ENCODE measurements at regions not wholly inside any gene's neighbourhood (a gene's known extent, or its start where the extent isn't known, plus 50 kb on each side); places are given as distances from the start of the nearest gene placed in this dataset.

- H3K4me3 Mint-ChIP-seq, result no peak overlapping the region
- H3K36me3 Mint-ChIP-seq (ENCODE audit: low read depth), result no peaks in the 10 kb centered on the region
- no peak overlapping the region for H3K27ac Mint-ChIP-seq
- no peaks in the 10 kb centered on the region for H3K4me1 Mint-ChIP-seq (ENCODE audit: low read depth)
- peaks cover 13% of the 10 kb centered on the region for H3K9me3 Mint-ChIP-seq
- no peaks in the 10 kb centered on the region for H3K27me3 Mint-ChIP-seq
Measured at GRCh38 chr11:39139581-39139980, 2319.9 kb downstream of the LRRC4C start.

- Mint-ChIP-seq H3K4me1 (ENCODE audit: low read depth) (no peaks in the 10 kb centered on the region), H3K9me3 (peaks cover 9% of the 10 kb centered on the region), H3K36me3 (ENCODE audit: low read depth) (no peaks in the 10 kb centered on the region), H3K27ac (no peak overlapping the region), H3K27me3 (no peaks in the 10 kb centered on the region), H3K4me3 (no peak overlapping the region)
Measured at GRCh38 chr11:39120890-39121289, 2338.6 kb downstream of the LRRC4C start.

DNA sequence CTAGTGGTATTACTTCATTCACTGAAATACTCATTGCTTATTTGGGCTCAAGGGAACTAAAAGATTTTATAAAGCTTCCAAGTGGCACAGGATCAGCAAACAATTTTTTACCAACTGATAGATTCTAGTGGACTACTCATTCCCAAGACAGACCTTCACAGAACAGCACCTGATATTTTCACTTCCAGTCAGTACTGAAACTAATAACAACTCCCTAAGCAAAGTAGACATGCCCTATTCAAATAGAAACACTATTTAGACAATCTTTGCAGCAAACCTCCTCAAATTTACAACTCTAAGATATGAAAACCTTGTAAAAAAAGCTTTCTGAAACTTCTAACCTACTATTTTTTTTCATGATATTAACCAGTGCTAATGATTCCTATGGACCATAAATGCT, 2345.8 kb downstream of the LRRC4C start:
- Mint-ChIP-seq H3K27ac (no peak overlapping the region), H3K36me3 (ENCODE audit: low read depth) (no peaks in the 10 kb centered on the region), H3K4me3 (no peak overlapping the region), H3K27me3 (no peaks in the 10 kb centered on the region), H3K4me1 (ENCODE audit: low read depth) (no peaks in the 10 kb centered on the region), H3K9me3 (peaks cover 16% of the 10 kb centered on the region)

- Mint-ChIP-seq H3K4me1 (ENCODE audit: low read depth) (no peaks in the 10 kb centered on the region), H3K4me3 (no peak overlapping the region), H3K27ac (no peak overlapping the region), H3K36me3 (ENCODE audit: low read depth) (no peaks in the 10 kb centered on the region), H3K9me3 (peaks cover 14% of the 10 kb centered on the region), H3K27me3 (no peaks in the 10 kb centered on the region)
Measured at GRCh38 chr11:39102236-39102635, 2357.2 kb downstream of the LRRC4C start.

GRCh38 chr11:39078465-39078864, 2381.0 kb downstream of the LRRC4C start:
- H3K27me3 Mint-ChIP-seq, result no peaks in the 10 kb centered on the region
- no peaks in the 10 kb centered on the region for H3K4me1 Mint-ChIP-seq (ENCODE audit: low read depth)
- no peak overlapping the region for H3K27ac Mint-ChIP-seq
- H3K36me3 Mint-ChIP-seq (ENCODE audit: low read depth), result no peaks in the 10 kb centered on the region
- H3K4me3 Mint-ChIP-seq, result no peak overlapping the region
- peaks cover 23% of the 10 kb centered on the region for H3K9me3 Mint-ChIP-seq

DNA sequence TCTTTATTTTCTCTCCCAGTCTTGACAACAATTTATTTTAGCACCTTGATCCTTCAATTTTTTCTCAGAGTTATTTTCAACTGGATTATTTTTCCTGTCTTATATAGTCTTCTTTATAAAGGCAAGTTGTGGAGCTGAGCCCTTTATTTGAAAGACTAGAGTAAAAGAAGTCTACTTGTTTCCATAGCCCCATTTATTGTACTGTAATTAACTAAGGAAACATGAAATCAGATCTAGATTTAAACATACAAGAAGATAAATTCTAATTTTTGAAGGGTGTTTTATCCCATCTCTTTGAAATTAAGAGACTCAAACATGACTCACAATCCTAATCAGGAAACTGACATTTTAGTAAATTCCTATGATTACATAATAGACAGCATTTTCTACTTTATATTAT, 2421.8 kb downstream of the LRRC4C start:
- Mint-ChIP-seq H3K9me3 (peaks cover 11% of the 10 kb centered on the region), H3K4me3 (no peak overlapping the region)

DNA sequence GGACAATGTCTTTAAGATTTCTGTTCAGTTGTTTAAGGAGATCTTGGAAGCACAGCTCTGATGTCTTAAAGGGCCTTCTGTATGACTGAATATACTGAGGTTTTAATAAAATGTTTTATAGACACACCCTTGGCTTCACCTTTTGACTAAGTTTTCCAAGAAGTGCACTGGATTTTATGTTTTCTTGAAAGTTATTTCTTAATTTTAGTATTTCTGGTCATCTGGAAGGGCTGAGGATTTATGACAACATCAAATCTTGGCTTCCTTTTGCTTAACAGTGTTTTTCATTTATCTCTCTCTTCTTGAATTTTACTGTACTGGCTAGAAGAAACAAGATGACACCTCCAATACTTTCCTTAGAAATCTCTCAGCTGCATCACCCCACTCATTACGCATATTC, 2423.4 kb downstream of the LRRC4C start:
- H3K36me3 Mint-ChIP-seq (ENCODE audit: low read depth), result no peaks in the 10 kb centered on the region
- H3K4me3 Mint-ChIP-seq, result no peak overlapping the region
- H3K4me1 Mint-ChIP-seq (ENCODE audit: low read depth), result no peaks in the 10 kb centered on the region
- peaks cover 11% of the 10 kb centered on the region for H3K9me3 Mint-ChIP-seq
- H3K27me3 Mint-ChIP-seq, result no peaks in the 10 kb centered on the region
- no peak overlapping the region for H3K27ac Mint-ChIP-seq

More for the DNA sequence above, 2421.8 kb downstream of the LRRC4C start:
- Mint-ChIP-seq H3K36me3 (ENCODE audit: low read depth) (no peaks in the 10 kb centered on the region), H3K27ac (no peak overlapping the region), H3K4me1 (ENCODE audit: low read depth) (no peaks in the 10 kb centered on the region), H3K27me3 (no peaks in the 10 kb centered on the region)

DNA sequence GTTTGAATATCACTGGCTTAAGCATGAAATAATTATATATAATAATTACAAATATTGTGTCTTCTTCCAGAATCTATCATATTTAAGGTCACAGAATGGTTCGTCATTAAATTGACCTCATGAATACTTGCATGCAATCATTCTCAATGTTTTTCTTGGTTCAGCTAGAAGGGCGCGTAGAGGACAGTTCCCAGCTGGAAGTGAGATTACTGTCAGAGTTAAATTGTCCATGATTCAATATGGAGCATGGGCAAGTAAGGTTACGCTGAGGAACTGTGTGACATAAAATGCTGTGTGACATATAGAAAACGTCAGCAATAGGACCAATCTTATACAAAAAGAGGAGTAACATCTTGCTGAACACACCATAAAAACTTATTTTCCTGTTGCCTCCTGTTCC, 2423.5 kb upstream of the RAG2 start:
- no peaks in the 10 kb centered on the region for H3K36me3 Mint-ChIP-seq (ENCODE audit: low read depth)
- H3K27ac Mint-ChIP-seq, result no peak overlapping the region
- no peaks in the 10 kb centered on the region for H3K27me3 Mint-ChIP-seq
- H3K4me1 Mint-ChIP-seq (ENCODE audit: low read depth), result no peaks in the 10 kb centered on the region
- peaks cover 4% of the 10 kb centered on the region for H3K9me3 Mint-ChIP-seq
- no peak overlapping the region for H3K4me3 Mint-ChIP-seq

DNA sequence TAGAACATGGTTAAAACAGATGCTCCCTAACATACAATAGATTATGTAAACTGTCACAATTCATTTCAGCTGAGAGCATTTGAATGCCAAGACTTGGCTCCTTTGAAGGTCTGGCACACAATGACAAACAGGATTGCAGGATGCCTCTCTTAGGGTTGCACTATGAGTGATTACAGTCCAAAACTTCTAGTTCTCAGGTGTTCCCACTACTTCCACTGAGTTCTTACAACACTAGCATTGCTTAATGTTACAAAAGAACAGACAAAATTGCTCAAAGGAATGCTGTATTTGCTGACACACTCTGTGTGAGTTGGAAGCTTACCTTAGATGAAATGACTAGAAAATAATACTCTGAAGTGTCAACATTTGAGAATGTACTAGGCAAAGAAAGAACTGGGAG, 2413.8 kb upstream of the RAG2 start:
- no peak overlapping the region for H3K4me3 Mint-ChIP-seq
- no peaks in the 10 kb centered on the region for H3K4me1 Mint-ChIP-seq (ENCODE audit: low read depth)
- H3K27ac Mint-ChIP-seq, result no peak overlapping the region
- H3K27me3 Mint-ChIP-seq, result no peaks in the 10 kb centered on the region
- H3K36me3 Mint-ChIP-seq (ENCODE audit: low read depth), result no peaks in the 10 kb centered on the region
- peaks cover 26% of the 10 kb centered on the region for H3K9me3 Mint-ChIP-seq

GRCh38 chr11:38990841-38991240, 2392.8 kb upstream of the RAG2 start:
- Mint-ChIP-seq H3K27me3 (no peaks in the 10 kb centered on the region), H3K4me3 (no peak overlapping the region), H3K9me3 (peaks cover 22% of the 10 kb centered on the region), H3K27ac (no peak overlapping the region), H3K4me1 (ENCODE audit: low read depth) (no peaks in the 10 kb centered on the region), H3K36me3 (ENCODE audit: low read depth) (no peaks in the 10 kb centered on the region)

DNA sequence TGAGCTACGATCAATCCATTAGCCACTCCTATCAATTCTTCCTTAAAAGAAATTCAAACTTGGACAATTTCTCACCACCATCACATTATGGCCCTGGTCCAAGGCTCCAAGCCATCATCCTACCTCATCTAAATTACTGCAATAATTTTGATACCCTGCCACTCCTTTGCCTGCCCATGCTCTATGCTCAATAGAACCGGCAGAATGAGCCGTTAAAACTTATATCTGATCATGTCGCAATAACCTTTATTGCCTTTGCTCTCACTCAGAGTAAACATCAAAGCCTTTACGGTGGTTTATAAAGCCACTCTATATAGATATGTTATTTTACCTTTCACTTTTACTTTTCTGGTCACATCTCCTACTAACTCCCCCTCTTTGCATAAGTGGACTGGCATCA, 2392.1 kb upstream of the RAG2 start:
- Mint-ChIP-seq H3K4me3 (no peak overlapping the region), H3K4me1 (ENCODE audit: low read depth) (no peaks in the 10 kb centered on the region), H3K9me3 (peaks cover 26% of the 10 kb centered on the region), H3K27me3 (no peaks in the 10 kb centered on the region), H3K27ac (no peak overlapping the region), H3K36me3 (ENCODE audit: low read depth) (no peaks in the 10 kb centered on the region)

DNA sequence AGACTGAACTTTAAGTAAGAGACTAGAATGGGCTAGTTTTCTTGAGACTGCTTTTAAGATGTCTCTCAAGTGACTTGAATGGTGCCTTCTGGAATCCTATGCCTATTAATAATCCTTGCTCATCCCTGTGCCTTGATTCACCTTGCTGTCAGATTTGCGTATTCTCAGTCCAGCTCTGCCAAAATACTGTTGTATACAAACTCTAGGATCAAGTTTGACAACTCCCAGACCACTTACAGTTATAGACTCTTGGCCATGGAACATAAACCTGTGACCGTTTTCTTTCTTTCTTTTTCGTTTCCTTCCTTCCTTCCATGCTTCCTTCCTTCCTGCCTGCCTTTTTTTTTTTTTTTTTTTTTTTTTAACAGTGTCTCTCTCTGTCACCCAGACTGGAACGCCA, 2390.9 kb upstream of the RAG2 start:
- no peaks in the 10 kb centered on the region for H3K4me1 Mint-ChIP-seq (ENCODE audit: low read depth)
- H3K9me3 Mint-ChIP-seq, result peaks cover 31% of the 10 kb centered on the region
- H3K4me3 Mint-ChIP-seq, result no peak overlapping the region
- no peak overlapping the region for H3K27ac Mint-ChIP-seq
- H3K27me3 Mint-ChIP-seq, result no peaks in the 10 kb centered on the region
- no peaks in the 10 kb centered on the region for H3K36me3 Mint-ChIP-seq (ENCODE audit: low read depth)

DNA sequence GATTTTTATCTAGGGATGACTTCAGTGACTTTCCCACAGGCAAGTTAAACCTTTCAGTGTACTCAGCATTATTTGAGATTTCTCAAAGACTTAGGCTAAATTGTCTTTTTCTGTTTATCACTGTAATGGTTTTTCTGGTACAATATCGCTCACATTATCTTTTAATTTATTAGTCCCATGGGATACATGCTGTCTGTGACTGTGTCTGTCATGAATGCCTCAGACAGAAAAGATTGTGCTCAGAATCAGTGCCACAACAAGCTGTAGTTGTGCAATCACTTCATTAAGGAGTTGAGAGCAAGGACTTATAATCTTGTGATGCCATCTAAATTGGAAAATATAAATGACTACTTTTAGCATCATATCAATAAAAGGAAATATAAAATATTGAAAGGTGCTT, 2374.2 kb upstream of the RAG2 start:
- Mint-ChIP-seq H3K9me3 (peaks cover 3% of the 10 kb centered on the region), H3K36me3 (ENCODE audit: low read depth) (no peaks in the 10 kb centered on the region), H3K4me1 (ENCODE audit: low read depth) (no peaks in the 10 kb centered on the region), H3K27ac (no peak overlapping the region), H3K27me3 (no peaks in the 10 kb centered on the region), H3K4me3 (no peak overlapping the region)

DNA sequence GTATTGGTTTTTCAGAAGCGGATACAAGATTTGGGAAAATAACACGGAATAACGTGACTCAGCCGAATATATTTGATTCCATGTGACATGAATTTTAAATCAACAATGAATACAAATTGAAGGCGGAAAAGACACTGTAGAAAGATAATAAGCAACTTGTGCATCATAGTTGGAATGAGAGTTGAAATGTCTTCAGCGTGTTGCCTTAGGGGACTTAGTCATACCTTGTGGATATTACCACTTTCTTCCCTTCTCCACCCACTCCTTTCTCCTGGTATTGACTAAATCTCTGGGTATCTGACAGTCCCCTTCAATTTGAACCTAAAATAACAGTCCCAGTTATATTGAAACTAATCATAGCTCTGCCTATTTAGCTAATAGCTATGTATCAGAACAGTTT, 2373.1 kb upstream of the RAG2 start:
- Mint-ChIP-seq H3K36me3 (ENCODE audit: low read depth) (no peaks in the 10 kb centered on the region), H3K4me1 (ENCODE audit: low read depth) (no peaks in the 10 kb centered on the region), H3K4me3 (no peak overlapping the region), H3K27me3 (no peaks in the 10 kb centered on the region), H3K27ac (no peak overlapping the region), H3K9me3 (peaks cover 3% of the 10 kb centered on the region)

GRCh38 chr11:38968951-38969350, 2370.9 kb upstream of the RAG2 start:
- Mint-ChIP-seq H3K9me3 (peaks cover 3% of the 10 kb centered on the region), H3K36me3 (ENCODE audit: low read depth) (no peaks in the 10 kb centered on the region), H3K4me1 (ENCODE audit: low read depth) (no peaks in the 10 kb centered on the region), H3K4me3 (no peak overlapping the region), H3K27me3 (no peaks in the 10 kb centered on the region), H3K27ac (no peak overlapping the region)

GRCh38 chr11:38952698-38953097, 2354.7 kb upstream of the RAG2 start:
- H3K36me3 Mint-ChIP-seq (ENCODE audit: low read depth), result no peaks in the 10 kb centered on the region
- H3K4me1 Mint-ChIP-seq (ENCODE audit: low read depth), result no peaks in the 10 kb centered on the region
- H3K9me3 Mint-ChIP-seq, result peaks cover 5% of the 10 kb centered on the region
- H3K4me3 Mint-ChIP-seq, result no peak overlapping the region
- no peaks in the 10 kb centered on the region for H3K27me3 Mint-ChIP-seq
- no peak overlapping the region for H3K27ac Mint-ChIP-seq

DNA sequence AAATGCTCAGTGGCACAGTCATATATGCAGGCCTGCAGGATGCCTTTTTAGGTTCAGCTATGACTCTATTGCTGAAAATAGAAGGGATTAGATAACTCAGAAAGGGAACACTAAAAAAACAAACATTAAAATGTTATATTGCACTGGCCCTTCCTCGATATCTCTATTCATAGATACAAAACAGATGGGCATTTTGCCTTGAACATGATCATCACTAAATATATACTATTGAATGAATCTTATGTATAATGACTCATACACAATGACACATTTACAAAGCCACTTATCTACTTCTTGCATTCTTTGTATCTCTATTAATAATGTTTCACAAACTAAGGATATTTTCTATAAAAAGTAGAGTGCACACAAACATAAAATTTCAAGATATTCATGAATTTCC, 2352.8 kb upstream of the RAG2 start:
- Mint-ChIP-seq H3K9me3 (peaks cover 9% of the 10 kb centered on the region), H3K4me1 (ENCODE audit: low read depth) (no peaks in the 10 kb centered on the region), H3K36me3 (ENCODE audit: low read depth) (no peaks in the 10 kb centered on the region), H3K27ac (no peak overlapping the region), H3K27me3 (no peaks in the 10 kb centered on the region), H3K4me3 (no peak overlapping the region)
